Bronchial epithelial cell (primary cell): ENCODE measurements at regions not wholly inside any gene's neighbourhood (a gene's known extent, or its start where the extent isn't known, plus 50 kb on each side); places are given as distances from the start of the nearest gene placed in this dataset.

Experiments used
- DNase-seq: peaks from one replicate; pipeline ENCODE4 v3.0.0-alpha.2; 2010; ENCODE audit warnings: low read depth
- FAIRE-seq: peaks from 2 replicates; lab custom pipeline; 2011; peaks lifted over from hg19 to GRCh38; lab: Jason Lieb, UNC
- H3K27me3 ChIP-seq: 2 replicates; pipeline ENCODE4 v1.5.1; 2011; ENCODE audit warnings: low read length; ENCODE audit not compliant: control insufficient read depth, insufficient read depth
- H3K36me3 ChIP-seq: 2 replicates; pipeline ENCODE4 v1.5.1; 2011; ENCODE audit warnings: low read length; ENCODE audit not compliant: control insufficient read depth, insufficient read depth
- H3K4me3 ChIP-seq: 2 replicates; pipeline ENCODE4 v1.5.1; 2011; ENCODE audit warnings: mild to moderate bottlenecking, low read depth, low read length, control low read depth
- CTCF ChIP-seq: IDR thresholded peaks from 2 replicates; pipeline ENCODE4 v1.5.1; 2011; ENCODE audit warnings: mild to moderate bottlenecking, moderate library complexity, low read length, control low read depth, inconsistent platforms; ENCODE audit not compliant: insufficient read depth, severe bottlenecking

- no peak for FAIRE-seq
- DNase-seq = no peak
- Histone ChIP-seq H3K4me3 (no peak overlapping the region), H3K36me3 (no peaks in the 10 kb centered on the region), H3K27me3 (no peaks in the 10 kb centered on the region)
- no peak for TF ChIP-seq CTCF
These were observed 508.8 kb downstream of the ZEB2 start for GRCh38 chr2:144011098-144011497.

GRCh38 chr2:144010096-144010836, 509.7 kb downstream of the ZEB2 start:
- TF ChIP-seq CTCF = no peak
- no peak overlapping the region for H3K4me3 ChIP-seq
- FAIRE-seq (no peak), DNase-seq (peak; percentile 85)
- H3K36me3 ChIP-seq = no peaks in the 10 kb centered on the region
- no peaks in the 10 kb centered on the region for H3K27me3 ChIP-seq

GRCh38 chr2:144006139-144006538, 513.8 kb downstream of the ZEB2 start:
- no peak for FAIRE-seq
- no peak for TF ChIP-seq CTCF
- no peaks in the 10 kb centered on the region for H3K36me3 ChIP-seq
- DNase-seq = no peak
- H3K27me3 ChIP-seq = no peaks in the 10 kb centered on the region
- H3K4me3 ChIP-seq = no peak overlapping the region

GRCh38 chr2:144004742-144005141, 515.2 kb downstream of the ZEB2 start:
- Histone ChIP-seq H3K27me3 (no peaks in the 10 kb centered on the region), H3K4me3 (no peak overlapping the region), H3K36me3 (no peaks in the 10 kb centered on the region)
- FAIRE-seq (no peak), DNase-seq (no peak)
- no peak for TF ChIP-seq CTCF

GRCh38 chr2:144003460-144004075, 516.4 kb downstream of the ZEB2 start:
- no peak for FAIRE-seq
- no peak overlapping the region for H3K4me3 ChIP-seq
- no peaks in the 10 kb centered on the region for H3K27me3 ChIP-seq
- H3K36me3 ChIP-seq = no peaks in the 10 kb centered on the region
- TF ChIP-seq CTCF = no peak
- no peak for DNase-seq

GRCh38 chr2:143996974-143997373, 522.9 kb downstream of the ZEB2 start:
- FAIRE-seq = no peak
- TF ChIP-seq CTCF = no peak
- no peak for DNase-seq
- Histone ChIP-seq H3K36me3 (no peaks in the 10 kb centered on the region), H3K27me3 (no peaks in the 10 kb centered on the region), H3K4me3 (no peak overlapping the region)
